Suppressor macrophage treated with lipopolysaccharide for 1 hour (primary cell): ENCODE measurements at regions not wholly inside any gene's neighbourhood (a gene's known extent, or its start where the extent isn't known, plus 50 kb on each side); places are given as distances from the start of the nearest gene placed in this dataset.

Experiments
- DNase-seq, 3 donors: peaks; one replicate each; pipeline ENCODE4 v3.0.0-alpha.2; 2020 to 2022

DNA sequence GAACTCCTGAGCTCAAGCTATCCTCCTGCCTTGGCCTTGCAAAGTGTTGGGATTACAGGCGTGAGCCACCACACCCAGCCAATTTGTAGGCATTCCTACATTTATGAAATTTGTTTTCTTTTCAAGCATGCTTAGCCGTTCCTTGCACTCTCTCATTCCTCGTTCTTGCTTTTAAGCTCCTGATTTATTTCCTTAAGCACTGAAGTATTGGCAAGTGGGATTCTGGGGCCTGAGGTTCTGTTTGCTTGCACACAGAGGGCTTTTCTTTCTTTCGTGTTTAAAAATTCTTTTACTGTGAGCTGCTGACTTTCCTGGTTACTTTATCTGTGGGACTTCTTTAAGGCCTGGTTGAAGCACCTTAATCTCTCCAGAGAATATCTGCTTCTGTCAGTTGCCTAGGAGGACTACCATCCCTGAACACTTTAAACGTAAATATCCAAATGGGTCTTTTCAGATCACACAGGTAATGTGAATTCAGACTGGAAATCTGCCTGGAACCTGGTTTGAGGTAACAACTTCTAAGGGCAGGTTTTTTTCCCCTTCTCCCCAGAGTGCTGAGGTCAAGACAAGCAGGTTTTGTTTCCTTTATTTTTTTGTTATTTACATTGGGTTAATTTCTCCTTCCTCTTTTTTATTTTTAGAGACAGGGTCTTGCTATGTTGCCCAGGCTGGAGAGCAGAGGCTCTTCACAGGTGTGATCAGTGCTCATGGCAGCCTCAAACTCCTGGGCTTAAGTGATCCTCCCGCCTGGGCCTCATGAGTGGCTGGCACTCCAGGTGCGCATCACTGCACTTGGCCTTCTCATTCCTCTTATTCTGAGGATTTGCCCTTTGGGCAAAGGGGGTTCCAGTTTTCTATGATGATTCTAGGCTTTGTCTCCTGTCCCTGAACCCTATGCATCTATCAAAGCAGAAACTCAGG is 102.9 kb downstream of the PFKFB3 start:
- DNase-seq = no peak

DNA sequence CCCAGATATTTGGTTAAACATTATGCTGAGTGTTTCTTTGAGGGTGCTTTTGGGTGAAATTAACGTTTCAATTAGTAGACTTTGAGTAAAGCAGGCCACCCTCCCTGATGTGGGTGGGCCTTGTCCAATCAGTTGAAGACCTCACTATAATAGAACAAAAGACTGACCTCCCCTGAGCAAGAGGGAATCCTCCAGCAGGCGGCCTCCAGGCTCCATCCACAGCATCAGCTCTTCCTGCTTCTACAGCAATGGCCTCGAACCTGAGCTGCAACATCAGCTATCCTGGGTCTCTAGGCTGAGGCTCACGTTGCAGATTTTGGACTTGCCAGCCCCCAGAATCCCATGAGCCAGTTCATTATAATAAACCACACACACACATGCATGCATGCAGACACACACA is 104.2 kb downstream of the PFKFB3 start:
- DNase-seq = no peak

DNA sequence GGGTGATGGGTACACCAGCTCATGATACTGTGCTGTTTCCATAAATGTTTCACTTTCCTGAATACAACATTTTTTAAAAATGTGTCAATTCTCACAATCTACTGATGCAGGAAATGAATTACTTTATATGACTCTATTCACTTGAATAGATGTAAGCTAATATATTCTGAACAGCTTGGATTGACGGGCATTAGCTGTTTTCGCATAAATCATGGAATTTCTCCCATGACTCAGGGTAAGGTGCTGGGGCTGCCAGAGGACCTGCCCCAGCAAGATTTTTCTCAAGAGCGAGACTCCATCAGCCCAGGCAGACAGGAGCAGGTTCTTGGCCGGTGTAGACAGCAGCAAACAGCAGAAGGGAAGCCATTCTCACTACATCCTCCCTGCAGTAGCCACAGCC is 107.1 kb downstream of the PFKFB3 start:
- no peak for DNase-seq

DNA sequence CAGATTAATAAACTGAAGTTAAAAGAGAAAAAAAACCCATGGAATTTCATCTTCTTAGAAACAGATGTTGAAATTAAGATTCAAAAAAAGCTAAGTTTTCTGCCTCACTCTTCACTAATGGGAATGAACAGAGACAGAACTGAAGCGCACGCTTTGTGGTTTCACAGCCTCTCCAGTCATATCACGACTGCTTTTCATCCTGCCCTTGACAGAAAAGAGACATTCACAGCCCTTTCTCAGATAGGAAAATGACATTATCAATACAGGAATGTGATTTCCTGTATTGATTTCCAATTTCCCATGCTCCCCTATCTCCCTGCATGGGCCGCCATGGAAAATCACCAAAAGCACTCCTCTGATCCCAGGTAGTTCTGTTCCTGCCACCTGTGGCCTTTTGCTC is 108.2 kb downstream of the PFKFB3 start:
- DNase-seq = no peak

DNA sequence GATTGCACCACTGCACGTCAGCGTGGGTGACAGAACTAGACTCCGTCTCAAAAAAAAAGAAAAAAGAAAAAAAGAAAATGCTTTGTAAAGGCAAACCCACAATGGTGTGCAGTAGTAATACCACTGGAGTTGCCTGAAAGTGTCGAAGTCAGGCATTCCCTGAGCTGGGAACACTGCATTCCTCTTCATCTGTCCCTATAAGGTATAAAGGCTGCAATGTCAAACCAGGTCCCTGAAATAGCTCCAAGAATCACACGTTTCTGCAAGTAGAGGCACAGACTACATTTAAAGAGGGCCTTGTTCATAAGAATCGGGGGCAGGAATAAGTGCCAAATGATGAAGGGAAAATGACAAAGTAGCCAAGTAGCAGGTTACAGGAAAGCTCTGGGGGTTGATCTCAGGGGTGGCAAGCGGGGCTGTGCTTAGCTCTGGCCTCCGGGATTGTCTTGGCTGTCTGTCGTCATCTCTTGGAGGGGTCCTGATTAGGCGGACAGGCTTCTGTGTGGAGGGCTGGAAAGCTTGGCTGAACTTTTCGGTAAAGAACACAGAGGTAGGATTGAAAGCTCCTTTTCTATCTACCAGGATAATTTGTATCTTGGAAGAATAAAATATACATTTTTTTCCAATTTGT is 109.1 kb downstream of the PFKFB3 start:
- no peak for DNase-seq

DNA sequence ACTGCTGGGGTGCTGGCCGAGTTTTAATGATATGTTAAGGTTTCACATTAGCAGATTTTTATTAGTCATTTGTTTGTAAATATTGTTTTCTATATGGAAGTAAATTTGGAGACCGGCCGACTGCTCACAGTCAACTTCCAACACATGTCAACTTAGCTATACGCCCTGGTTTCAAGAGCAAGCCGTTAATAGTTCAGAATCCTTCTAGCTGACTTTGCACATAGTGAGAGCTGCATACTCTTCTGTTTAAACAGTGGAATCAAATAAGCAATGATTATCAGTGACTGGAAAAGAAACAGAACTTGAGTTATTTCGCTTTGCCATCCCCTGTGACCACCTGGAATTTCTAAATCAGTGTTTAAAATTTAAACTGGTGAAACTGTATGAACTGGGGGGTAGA is 109.9 kb downstream of the PFKFB3 start:
- DNase-seq = no peak

DNA sequence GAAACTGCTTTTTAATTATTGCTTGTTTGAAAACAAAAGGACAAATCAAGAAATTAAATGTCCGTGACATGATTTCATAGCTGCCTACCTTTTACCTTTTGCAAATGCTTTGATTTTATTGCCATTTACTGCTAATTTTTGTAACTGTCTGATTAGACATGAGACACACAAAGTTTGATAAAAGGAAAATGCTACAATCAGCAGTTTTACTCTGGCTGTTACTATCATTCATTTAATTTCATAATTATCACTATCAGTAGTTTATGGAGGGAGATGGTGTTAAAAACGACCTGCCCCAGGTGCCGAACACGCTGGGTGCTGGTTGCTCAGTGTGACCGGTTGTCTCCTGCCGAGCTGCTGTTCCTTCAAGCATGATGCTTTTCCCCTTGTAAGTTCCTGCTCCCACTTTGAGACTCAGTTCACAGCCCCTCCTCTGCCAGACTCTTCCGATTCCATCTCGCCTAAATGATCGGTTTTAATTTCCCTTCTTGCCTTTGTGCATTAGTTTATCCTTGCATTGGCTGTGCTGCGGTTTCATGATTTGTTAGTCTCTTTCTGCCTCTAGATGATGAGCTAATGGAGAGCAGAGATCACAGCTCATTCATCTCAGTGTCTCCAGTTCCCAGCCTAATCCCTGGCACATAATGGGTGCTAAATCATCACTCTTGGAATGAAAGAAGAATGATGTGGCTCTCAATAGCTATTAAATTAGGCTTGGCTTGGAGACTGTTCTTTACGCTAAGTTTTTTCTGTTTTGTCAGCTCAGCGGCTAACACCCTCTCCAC is 110.6 kb downstream of the PFKFB3 start:
- DNase-seq = no peak

DNA sequence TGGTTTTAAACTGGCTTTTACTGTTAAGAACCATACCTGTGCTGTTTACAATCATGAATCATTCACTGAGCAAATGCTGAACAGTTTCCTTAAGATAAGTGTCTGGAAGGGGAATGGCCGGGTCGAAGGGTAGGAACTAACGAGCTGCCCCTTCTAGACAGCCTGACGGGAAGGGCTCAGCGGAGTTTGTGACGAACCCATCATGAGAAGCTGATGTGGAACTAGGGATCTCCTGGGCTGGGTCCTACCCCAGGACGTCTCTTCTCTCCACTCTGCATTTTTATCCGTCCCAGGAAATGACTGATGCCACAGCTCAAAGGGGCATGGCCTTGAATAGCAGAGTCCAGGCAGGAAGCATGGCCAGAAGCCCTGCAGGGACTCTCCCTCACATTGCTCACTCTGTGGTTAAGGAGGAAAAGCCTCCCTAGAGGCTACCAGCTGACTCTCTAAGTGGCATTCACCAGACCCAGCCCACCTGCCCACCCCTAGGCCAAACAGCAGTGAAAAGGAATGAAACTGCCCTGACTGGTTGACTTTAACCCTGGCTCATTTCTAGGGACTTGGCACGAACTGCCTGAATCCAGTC is 112.0 kb downstream of the PFKFB3 start:
- DNase-seq = peak in 1 of 3 donors; percentile 4

DNA sequence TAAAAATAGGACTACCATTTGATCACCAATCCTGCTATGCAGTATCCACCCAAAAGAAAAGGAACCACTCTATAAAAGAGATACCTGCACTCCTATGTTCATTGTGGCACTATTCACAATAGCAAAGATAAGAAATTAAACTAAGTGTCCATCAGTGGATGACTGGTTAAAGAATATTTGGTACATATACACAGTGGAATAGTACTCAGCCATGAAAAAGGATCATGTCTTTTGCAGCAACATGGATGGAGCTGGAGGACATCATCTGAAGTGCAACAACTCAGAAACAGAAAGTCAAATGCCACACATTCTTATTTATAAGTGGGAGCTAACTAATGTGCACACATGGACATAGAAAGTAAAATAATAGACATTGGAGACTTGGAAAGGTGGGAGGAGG is 116.4 kb downstream of the PFKFB3 start:
- no peak for DNase-seq

DNA sequence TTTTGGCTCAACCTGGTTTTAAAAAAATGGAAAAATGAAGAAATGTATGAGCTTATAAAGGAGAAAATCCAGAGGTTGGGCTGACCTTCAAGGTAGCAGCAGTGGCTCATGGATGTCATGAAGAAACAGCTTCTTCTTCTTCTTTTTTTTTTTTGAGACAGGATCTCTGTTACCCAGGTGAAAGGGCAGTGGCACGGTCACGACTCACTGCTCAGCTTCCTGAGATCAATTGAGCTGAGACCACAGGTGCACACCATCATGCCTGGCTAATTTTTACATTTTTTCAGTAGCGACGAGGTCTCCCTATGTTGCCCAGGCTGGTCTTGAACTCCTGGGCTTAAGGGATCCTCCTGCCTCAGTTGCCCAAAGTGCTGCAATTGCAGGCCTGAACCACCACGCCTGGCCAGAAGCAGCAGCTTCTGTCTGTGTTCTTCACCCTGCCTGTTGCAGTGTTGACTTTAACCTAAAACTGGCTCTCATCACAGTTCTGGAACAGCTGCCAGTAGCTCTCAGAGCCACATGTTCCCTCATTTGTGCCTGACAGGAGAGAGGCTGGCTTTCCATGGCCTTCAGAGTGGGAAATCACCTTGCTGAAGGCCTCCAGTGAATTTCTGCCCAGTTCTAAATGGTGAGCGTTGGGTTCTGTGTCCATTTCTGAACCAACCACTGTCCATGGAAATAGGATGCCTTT is 117.7 kb downstream of the PFKFB3 start:
- no peak for DNase-seq

DNA sequence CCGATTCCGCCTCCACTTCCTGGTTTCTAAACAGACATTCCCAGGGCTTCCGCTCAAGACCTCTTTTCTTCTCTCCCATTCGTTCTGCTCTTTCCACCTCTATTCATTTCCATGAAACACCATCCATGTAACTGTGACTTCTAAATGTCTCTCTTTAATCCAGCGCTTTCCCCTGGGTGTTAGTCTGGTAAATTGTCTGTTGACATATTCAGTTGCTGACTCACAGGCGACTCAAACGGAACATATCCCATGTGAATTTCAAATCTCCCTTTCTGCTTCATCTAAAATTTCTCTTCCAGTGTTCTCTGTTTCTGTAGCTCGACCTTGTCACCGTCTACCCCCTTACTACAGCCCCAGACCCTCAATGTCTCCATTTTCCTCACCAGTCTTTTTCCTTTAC is 119.1 kb downstream of the PFKFB3 start:
- peak; percentile 21 to 54 (median 29) for DNase-seq

DNA sequence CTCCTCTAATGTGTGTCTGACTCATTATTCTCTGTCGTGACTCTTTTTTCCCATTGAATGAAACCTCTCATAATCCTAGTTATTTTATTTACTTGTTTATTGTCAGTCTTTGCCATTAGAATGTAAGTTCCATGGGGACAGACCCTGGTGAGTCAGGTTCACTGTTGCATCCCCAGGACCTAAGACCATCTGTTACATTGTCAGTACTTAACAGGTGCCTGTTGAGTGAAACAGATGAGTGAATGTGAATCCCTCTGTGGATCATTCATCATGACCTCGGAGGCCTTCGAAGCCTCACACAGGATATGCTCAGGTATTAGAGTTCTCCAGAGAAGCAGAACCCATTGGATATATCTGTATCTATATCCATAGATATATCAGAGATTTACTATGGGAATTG is 120.1 kb downstream of the PFKFB3 start:
- DNase-seq = no peak

DNA sequence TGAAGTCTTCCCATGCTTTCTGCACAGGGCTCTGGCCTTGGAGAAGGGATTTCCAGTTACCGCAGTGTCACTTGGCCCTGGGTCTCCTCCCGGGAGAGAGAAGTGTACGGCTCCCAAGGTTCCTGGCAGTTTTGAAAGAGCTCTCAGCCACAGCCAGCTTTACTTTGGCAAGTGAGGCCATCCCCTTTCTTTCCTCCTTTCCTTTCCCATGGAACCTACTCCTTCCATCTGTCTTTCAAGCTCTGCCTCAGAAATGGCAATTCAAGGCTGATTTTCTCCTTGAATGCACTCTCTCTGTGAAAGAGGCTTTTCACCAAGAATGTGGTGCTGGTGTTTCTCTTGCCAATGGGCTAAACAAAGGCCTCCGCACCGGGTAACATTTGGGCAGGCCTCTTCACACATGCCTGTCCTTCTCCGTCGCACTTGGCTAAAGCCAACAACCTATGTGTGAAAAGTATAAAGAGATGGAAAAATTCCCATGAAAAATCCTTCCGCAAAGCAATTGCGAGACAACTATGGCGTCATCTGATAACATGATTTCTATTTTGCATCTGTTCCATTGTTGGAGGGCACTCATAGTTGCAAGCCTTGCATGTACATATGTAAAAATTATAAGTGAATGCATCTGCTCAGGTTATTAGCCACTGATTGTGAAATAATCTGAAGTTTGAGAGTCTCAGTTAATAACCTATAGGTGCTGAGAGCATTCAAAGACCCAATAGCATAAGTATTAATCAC is 125.4 kb downstream of the PFKFB3 start:
- DNase-seq = no peak

DNA sequence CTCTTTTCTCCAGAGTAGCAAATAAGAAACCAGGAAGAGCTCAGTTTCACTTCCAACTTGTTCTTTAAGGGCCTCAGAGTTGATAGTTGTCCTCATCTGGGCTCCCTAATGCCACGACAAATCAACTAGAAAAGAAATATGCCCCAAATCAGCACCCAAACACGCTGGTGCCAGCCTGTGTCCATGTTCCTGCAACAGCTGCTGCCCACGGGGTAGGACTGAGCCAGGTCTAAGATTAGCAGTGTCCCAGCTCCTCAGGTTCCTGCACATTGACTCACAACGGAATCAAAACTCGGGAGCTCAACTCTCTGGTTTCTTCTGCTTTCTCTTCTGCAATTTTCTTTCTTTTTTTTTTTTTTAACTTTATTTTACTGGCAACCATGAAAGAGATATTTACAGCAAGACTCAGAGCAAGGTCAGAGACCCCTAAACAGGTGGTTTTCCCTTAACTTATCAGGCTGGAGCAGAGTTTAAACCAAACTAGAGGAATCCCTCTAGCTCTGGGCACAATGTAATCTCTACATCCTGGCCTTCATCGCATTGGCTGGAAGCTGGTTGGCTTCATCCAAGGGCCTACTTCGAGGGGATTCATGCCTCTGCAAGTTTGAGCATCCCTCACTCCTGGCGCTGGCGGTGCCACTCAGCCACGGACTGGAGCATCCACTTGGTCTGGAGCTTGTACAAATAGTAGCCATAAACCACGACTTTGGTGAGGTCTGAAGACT is 126.1 kb downstream of the PFKFB3 start:
- peak; percentile 72 to 82 (median 77) for DNase-seq

DNA sequence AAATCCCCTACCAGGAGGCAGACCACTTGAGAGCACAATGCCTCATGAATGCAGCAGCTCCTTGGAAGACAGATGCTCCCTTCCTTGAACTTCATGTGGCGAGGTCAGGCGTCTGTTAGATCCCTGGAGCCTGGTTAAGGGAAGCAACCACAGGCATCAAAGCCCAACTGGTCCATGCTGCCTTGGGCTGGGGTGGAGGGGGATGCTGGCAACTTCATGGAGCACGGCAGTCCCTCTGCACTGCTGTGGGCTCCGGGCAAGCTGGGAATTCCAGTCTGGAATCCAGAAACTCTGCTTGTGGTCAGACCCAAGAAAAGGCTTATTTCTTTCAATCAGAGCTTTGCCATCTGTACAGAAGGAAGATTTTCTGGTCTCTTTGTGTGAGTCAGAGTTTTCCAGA is 130.4 kb downstream of the PFKFB3 start:
- no peak for DNase-seq

DNA sequence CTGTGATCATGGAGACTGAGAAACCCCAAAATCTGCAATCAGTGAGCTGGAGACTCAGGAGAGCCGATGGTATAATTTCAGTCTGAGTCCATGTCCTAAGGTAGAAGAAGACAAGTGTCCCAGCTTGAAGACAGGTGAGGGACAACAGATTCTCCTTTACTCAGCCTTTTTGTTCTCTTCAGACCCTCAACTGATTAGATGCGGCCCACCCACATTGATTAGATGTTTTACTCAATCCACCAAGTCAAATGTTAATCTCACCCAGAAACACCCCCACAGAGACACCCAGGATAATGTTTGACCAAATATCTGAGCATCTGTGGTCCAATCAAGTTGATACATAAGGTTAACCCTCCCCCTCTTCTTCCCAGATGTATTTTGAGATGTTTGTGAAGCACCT is 131.2 kb downstream of the PFKFB3 start:
- no peak for DNase-seq

DNA sequence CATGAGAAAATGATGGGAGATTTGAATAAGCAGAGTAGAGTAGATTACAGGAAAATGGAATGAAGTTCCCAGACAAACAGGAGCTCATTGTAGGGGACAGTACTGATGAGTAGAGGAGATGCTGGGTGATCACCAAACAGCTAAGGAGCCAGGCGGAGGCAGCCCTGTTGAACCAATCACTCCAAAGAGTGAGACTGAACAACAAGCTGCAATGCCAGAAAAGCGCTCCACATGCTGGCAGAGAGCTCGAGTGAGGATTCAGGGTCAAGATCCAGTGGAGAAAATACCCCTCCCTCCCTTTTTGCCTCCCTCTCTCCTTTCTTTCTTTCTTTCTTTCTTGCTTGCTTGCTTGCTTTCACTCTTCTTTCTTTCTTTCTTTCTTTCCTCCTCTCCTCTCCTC is 133.3 kb downstream of the PFKFB3 start:
- no peak for DNase-seq

DNA sequence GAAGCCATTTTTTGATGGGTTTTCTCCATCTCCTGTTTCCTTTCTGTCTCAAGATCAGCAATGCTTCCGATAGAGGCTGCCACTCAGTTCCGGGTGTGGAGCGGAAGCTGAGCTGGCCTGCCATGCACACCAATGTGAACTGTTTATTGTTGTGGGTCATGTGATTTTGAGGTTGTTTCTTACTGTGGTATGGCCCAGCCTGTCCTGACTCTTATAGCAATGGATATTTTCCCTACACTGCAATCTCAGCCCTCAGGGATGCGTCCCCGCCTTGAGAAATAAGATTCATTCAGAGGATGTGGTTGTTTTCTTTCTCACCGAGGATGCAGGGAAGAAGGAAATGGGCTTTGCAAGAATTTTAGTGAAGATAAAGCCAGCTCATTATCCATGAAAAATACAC is 134.7 kb downstream of the PFKFB3 start:
- no peak for DNase-seq

DNA sequence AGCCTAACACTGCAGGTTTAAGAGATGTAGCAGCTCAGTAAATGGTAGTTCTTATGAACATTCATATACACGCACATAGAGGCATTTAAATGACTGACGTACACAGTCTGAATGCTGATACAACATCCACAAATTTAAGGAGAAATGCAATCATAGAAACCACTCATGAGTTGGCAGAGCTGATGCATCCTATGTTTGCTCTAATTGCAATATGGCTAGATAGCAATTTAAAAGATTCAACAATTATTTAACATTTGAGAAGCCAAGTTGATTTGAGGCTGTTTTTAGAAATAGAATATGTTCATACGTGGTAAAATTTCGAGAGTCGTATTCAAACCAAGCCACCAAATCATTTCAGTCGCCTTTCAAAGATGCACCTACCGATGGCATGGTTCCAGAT is 135.6 kb downstream of the PFKFB3 start:
- DNase-seq = no peak

DNA sequence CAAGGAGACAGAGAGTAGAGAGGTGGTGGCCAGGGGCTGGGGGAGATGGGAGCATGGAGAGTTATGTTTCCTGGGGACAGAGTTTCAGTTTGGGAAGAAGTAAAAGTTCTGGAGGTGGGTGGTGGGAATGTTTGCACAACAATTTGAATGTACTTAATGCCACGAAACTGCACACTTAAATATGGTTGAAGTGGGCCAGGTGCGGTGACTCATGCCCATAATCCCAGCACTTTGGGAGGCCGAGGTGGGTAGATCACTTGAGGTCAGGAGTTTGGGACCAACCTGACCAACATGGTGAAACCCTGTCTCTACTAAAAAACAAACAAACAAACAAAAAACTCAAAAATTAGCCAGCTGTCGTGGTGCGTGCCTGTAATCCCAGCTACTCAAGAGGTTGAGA is 137.2 kb downstream of the PFKFB3 start:
- no peak for DNase-seq

DNA sequence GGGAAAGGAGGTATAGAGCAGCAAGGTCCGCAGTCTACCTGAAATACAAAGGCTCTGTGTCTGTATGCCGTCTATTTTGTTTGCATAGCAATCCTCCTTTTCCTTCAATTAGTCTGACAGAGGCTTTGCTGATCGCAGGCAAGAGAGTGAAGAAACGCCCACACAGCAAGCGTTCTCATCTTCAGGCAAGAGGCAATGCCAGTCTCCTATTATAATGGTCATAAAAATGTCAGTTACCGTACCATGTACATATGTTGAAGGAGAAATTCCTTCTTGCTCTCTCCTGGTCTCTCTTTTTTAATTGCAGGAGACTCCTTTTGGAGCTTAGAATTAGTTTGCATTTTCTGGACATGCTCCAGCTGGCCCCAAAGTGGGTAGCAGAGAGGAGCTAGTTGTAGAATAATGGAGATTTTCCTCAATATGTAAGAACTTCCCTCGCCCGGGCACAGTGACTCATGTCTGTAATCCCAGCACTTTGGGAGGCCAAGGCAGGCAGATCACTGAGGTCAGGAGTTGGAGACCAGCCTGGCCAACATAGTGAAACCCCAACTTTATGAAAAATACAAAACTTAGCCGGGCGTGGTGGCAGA is 139.5 kb downstream of the PFKFB3 start:
- DNase-seq = peak; percentile 35 to 53 (median 49)
